ENCODE measurements at regions not wholly inside any gene's neighbourhood (a gene's known extent, or its start where the extent isn't known, plus 50 kb on each side); places are given as distances from the start of the nearest gene placed in this dataset.

DNA sequence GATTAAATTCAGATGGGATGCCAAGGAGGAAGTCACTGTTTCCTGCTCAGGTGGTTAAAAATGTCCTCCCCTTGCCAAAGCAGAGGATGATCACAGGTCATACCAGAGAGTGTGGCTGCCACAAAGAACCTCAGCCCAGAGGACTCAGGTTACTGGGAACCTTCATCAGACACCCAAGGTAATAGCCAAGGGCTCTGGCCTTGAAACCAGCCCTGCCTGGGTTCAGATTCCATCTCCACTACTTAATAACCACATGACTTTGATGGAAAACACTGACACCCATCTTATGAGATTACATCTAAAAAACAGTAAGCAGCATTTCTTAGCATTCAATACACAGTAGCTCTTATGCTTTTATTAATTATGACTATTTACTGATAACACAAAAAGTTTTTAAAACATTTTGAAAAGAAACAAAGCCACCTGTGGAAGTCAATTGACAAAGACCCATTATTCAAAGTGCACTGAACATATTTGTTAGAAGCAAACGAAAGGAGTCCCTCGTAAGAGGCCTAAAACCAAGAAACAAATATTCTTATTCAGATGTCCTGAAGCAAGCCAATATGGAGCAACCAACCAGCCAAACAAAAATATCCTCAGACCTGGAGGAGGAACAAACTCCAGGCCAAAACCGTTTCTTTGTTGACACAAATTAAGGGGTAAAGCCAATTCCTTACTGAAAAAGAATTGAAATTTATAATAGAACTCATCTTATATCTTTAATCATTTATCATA is 241.5 kb downstream of the RNF152 start:
- POLR2A ChIA-PET = no interaction called here
- BruUV-seq (replicated peaks) = no TSS peak
- CTCF ChIA-PET = no interaction called here

More for the DNA sequence above, 241.5 kb downstream of the RNF152 start:
- Histone ChIP-seq H3K4me3 (no peak overlapping the region), H3K79me2 (ENCODE audit: control insufficient read depth, insufficient read depth, low read length) (no peaks in the 10 kb centered on the region), H3K27ac (ENCODE audit: control insufficient read depth, insufficient read depth) (no peak overlapping the region), H3K4me2 (ENCODE audit: control insufficient read depth, insufficient read depth) (no peak overlapping the region), H2AFZ (ENCODE audit: control insufficient read depth, low read depth, low read length) (no peak overlapping the region), H3K36me3 (ENCODE audit: control insufficient read depth in 2 of 2, insufficient read depth in 2 of 2, low read length in 1 of 2) (no peaks in the 10 kb centered on the region), H3K27me3 (replicated peaks in 1 of 2; ENCODE audit: control insufficient read depth in 2 of 2, insufficient read depth in 2 of 2, low read length in 1 of 2) (no peaks in the 10 kb centered on the region), H4K20me1 (ENCODE audit: control insufficient read depth, insufficient read depth) (no peaks in the 10 kb centered on the region), H3K4me1 (ENCODE audit: control insufficient read depth, insufficient read depth, low read length) (no peaks in the 10 kb centered on the region), H3K9ac (ENCODE audit: control insufficient read depth, insufficient read depth, low read length) (no peak overlapping the region), H3K9me3 (replicated peaks; ENCODE audit: control insufficient read depth, insufficient read depth, low read length) (no peaks in the 10 kb centered on the region)
- intact Hi-C loops (cut with micrococcal nuclease; ENCODE audit: unreplicated experiment) (no loop called here), in situ Hi-C loops (cut with MboI) (no loop called here)
- DNase-seq (ENCODE audit: low read depth, low spot score) (no peak), FAIRE-seq (no peak), ATAC-seq (no peak)
- SMC1A ChIA-PET (ENCODE audit: uncharacterized antibody, unreplicated experiment) = no interaction called here
- TF ChIP-seq SMAD1 (IDR thresholded peaks at IDR 0.05; ENCODE audit: low read depth, partially characterized antibody) (no peak), NR2C2 (IDR thresholded peaks at IDR 0.05; ENCODE audit: borderline replicate concordance, control insufficient read depth, insufficient read length, low read depth) (no peak), NBN (IDR thresholded peaks at IDR 0.05) (no peak), DPF2 (IDR thresholded peaks at IDR 0.05) (no peak), ASH2L (IDR thresholded peaks at IDR 0.05; ENCODE audit: borderline replicate concordance, low read depth) (no peak), SUPT20H (IDR thresholded peaks at IDR 0.05; ENCODE audit: borderline replicate concordance, control insufficient read depth, low read depth, low read length) (no peak), NFYB (IDR thresholded peaks at IDR 0.05; ENCODE audit: insufficient read depth, low read depth, low read length) (no peak), NRF1 (conservative IDR thresholded peaks at IDR 0.05; ENCODE audit: low read depth, low read length) (no peak), NR2C1 (IDR thresholded peaks at IDR 0.05) (no peak)
- TF ChIP-seq, protein P1, sequence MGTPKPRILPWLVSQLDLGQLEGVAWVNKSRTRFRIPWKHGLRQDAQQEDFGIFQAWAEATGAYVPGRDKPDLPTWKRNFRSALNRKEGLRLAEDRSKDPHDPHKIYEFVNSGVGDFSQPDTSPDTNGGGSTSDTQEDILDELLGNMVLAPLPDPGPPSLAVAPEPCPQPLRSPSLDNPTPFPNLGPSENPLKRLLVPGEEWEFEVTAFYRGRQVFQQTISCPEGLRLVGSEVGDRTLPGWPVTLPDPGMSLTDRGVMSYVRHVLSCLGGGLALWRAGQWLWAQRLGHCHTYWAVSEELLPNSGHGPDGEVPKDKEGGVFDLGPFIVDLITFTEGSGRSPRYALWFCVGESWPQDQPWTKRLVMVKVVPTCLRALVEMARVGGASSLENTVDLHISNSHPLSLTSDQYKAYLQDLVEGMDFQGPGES (IDR thresholded peaks at IDR 0.05) = no peak
- TF ChIP-seq, protein P2, sequence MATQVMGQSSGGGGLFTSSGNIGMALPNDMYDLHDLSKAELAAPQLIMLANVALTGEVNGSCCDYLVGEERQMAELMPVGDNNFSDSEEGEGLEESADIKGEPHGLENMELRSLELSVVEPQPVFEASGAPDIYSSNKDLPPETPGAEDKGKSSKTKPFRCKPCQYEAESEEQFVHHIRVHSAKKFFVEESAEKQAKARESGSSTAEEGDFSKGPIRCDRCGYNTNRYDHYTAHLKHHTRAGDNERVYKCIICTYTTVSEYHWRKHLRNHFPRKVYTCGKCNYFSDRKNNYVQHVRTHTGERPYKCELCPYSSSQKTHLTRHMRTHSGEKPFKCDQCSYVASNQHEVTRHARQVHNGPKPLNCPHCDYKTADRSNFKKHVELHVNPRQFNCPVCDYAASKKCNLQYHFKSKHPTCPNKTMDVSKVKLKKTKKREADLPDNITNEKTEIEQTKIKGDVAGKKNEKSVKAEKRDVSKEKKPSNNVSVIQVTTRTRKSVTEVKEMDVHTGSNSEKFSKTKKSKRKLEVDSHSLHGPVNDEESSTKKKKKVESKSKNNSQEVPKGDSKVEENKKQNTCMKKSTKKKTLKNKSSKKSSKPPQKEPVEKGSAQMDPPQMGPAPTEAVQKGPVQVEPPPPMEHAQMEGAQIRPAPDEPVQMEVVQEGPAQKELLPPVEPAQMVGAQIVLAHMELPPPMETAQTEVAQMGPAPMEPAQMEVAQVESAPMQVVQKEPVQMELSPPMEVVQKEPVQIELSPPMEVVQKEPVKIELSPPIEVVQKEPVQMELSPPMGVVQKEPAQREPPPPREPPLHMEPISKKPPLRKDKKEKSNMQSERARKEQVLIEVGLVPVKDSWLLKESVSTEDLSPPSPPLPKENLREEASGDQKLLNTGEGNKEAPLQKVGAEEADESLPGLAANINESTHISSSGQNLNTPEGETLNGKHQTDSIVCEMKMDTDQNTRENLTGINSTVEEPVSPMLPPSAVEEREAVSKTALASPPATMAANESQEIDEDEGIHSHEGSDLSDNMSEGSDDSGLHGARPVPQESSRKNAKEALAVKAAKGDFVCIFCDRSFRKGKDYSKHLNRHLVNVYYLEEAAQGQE (IDR thresholded peaks at IDR 0.05; ENCODE audit: low read depth, low read length) = no peak
- TF ChIP-seq, protein P3, sequence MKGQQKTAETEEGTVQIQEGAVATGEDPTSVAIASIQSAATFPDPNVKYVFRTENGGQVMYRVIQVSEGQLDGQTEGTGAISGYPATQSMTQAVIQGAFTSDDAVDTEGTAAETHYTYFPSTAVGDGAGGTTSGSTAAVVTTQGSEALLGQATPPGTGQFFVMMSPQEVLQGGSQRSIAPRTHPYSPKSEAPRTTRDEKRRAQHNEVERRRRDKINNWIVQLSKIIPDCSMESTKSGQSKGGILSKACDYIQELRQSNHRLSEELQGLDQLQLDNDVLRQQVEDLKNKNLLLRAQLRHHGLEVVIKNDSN (IDR thresholded peaks at IDR 0.05; ENCODE audit: borderline replicate concordance, extremely low read length, insufficient read depth, low read depth, low read length) = no peak
- TF ChIP-seq, protein P4, sequence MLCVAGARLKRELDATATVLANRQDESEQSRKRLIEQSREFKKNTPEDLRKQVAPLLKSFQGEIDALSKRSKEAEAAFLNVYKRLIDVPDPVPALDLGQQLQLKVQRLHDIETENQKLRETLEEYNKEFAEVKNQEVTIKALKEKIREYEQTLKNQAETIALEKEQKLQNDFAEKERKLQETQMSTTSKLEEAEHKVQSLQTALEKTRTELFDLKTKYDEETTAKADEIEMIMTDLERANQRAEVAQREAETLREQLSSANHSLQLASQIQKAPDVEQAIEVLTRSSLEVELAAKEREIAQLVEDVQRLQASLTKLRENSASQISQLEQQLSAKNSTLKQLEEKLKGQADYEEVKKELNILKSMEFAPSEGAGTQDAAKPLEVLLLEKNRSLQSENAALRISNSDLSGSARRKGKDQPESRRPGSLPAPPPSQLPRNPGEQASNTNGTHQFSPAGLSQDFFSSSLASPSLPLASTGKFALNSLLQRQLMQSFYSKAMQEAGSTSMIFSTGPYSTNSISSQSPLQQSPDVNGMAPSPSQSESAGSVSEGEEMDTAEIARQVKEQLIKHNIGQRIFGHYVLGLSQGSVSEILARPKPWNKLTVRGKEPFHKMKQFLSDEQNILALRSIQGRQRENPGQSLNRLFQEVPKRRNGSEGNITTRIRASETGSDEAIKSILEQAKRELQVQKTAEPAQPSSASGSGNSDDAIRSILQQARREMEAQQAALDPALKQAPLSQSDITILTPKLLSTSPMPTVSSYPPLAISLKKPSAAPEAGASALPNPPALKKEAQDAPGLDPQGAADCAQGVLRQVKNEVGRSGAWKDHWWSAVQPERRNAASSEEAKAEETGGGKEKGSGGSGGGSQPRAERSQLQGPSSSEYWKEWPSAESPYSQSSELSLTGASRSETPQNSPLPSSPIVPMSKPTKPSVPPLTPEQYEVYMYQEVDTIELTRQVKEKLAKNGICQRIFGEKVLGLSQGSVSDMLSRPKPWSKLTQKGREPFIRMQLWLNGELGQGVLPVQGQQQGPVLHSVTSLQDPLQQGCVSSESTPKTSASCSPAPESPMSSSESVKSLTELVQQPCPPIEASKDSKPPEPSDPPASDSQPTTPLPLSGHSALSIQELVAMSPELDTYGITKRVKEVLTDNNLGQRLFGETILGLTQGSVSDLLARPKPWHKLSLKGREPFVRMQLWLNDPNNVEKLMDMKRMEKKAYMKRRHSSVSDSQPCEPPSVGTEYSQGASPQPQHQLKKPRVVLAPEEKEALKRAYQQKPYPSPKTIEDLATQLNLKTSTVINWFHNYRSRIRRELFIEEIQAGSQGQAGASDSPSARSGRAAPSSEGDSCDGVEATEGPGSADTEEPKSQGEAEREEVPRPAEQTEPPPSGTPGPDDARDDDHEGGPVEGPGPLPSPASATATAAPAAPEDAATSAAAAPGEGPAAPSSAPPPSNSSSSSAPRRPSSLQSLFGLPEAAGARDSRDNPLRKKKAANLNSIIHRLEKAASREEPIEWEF (IDR thresholded peaks at IDR 0.05; ENCODE audit: insufficient replicate concordance, low read depth, low read length) = no peak
- 31% methylated on average over 3 of the region's 3 CpGs for WGBS (ENCODE audit: insufficient coverage, insufficient replicate concordance, low lambda C conversion rate, missing lambda C conversion rate)
- RAD21 ChIA-PET (ENCODE audit: unreplicated experiment) = no interaction called here
